ENCODE measurements at regions not wholly inside any gene's neighbourhood (a gene's known extent, or its start where the extent isn't known, plus 50 kb on each side); places are given as distances from the start of the nearest gene placed in this dataset.
A peak's percentile ranks its signal among the peaks of the same experiment; 100 is the strongest.

GRCh38 chr2:226618875-226619605 lies 180.6 kb downstream of the IRS1 start:
- DNase-seq, result peak in 2 of 3 experiments; percentile 12 to 71

GRCh38 chr2:226618544-226618874 lies 181.1 kb downstream of the IRS1 start:
- no peak for DNase-seq

- DNase-seq, result no peak
Measured at GRCh38 chr2:226615891-226616290, 183.7 kb downstream of the IRS1 start.

- DNase-seq, result no peak
Measured at GRCh38 chr2:226611944-226612318, 187.7 kb downstream of the IRS1 start.

GRCh38 chr2:226611196-226611943 lies 188.2 kb downstream of the IRS1 start:
- DNase-seq, result no peak

GRCh38 chr2:226609366-226609765 lies 190.3 kb downstream of the IRS1 start:
- no peak for DNase-seq

GRCh38 chr2:226608451-226608850 lies 191.2 kb downstream of the IRS1 start:
- DNase-seq, result no peak

GRCh38 chr2:226607379-226607778 lies 192.2 kb downstream of the IRS1 start:
- DNase-seq, result no peak

- no peak for DNase-seq
Measured at GRCh38 chr2:226605642-226606041, 194.0 kb downstream of the IRS1 start.

- DNase-seq, result no peak
Measured at GRCh38 chr2:226603606-226604005, 196.0 kb downstream of the IRS1 start.

- no peak for DNase-seq
Measured at GRCh38 chr2:226601881-226602662, 197.5 kb downstream of the IRS1 start.

GRCh38 chr2:226600802-226601201 lies 198.8 kb downstream of the IRS1 start:
- no peak for DNase-seq

- no peak for DNase-seq
Measured at GRCh38 chr2:226600184-226600583, 199.4 kb downstream of the IRS1 start.

GRCh38 chr2:226589043-226589442 lies 210.6 kb downstream of the IRS1 start:
- no peak for DNase-seq

- no peak for DNase-seq
Measured at GRCh38 chr2:226585130-226585561, 214.5 kb downstream of the IRS1 start.

GRCh38 chr2:226584518-226585055 lies 215.0 kb downstream of the IRS1 start:
- no peak for DNase-seq

- DNase-seq, result no peak
Measured at GRCh38 chr2:226583715-226584114, 215.9 kb downstream of the IRS1 start.

- no peak for DNase-seq
Measured at GRCh38 chr2:226581661-226582060, 218.0 kb downstream of the IRS1 start.

GRCh38 chr2:226581004-226581403 lies 218.6 kb downstream of the IRS1 start:
- DNase-seq, result peak in 1 of 3 experiments; percentile 16

- DNase-seq, result no peak
Measured at GRCh38 chr2:226580403-226580802, 219.2 kb downstream of the IRS1 start.

GRCh38 chr2:226579519-226579918 lies 220.1 kb downstream of the IRS1 start:
- no peak for DNase-seq

GRCh38 chr2:226578879-226579278 lies 220.7 kb downstream of the IRS1 start:
- DNase-seq, result no peak

- no peak for DNase-seq
Measured at GRCh38 chr2:226578373-226578772, 221.2 kb downstream of the IRS1 start.

Measured in NCI-H1417 (cell line).